A204.1 (cell line): ENCODE measurements at regions not wholly inside any gene's neighbourhood (a gene's known extent, or its start where the extent isn't known, plus 50 kb on each side); places are given as distances from the start of the nearest gene placed in this dataset.

Experiments
- FAIRE-seq: peaks from 2 replicates; lab custom pipeline; 2012; peaks lifted over from hg19 to GRCh38; lab: Jason Lieb, UNC

DNA sequence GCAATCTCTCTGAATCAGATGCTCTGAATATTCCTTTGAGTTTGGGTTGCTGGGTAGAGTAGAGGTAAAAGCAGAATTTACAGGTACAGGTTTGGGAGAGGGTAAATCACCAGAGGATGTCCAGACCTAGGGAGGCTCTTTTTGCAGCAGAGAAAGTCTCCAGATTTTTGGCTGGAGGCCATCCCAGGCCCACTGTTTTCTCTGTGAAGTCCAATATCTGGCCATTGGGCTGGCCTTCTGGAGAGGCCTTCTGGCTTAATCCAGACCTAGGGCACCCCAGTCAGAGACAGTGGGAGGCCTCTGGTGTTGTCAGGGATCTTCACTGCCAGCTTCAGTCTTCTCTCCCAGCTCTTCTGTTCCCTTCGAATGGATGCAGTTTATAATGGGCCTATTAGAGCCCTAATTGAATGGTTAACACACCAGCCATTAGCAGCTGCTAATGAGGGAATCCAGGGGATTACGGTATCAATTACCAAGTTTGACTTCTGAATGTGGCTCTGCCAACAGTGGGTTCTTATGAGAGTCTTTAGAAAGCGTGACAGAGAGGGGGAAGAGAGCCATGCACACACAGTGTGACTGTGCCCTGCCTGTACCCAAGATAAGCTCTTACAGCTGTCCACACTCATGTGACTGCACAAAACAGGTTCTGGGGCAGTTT lies 183.1 kb downstream of the EMP1 start:
- FAIRE-seq = no peak

DNA sequence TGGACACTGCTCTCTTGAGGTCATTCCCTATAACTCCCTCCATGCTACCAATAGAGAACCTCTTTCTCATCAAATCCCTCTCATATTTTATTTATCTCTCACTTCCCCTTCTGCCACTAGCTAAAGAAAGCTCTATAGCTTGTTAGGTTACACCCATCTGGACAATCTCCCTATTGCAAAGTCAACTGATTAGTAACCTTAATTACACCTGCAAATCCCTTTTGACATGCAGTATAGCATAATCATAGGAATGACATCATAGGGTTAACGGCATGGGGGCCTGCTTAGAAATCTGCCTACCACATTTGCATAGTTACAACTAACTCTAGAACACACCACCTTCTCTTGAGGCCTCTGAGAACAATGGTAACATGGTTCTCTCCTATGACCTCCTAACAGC lies 181.2 kb downstream of the EMP1 start:
- no peak for FAIRE-seq

- FAIRE-seq = no peak
These were observed 180.3 kb downstream of the EMP1 start for GRCh38 chr12:13376610-13377373.

DNA sequence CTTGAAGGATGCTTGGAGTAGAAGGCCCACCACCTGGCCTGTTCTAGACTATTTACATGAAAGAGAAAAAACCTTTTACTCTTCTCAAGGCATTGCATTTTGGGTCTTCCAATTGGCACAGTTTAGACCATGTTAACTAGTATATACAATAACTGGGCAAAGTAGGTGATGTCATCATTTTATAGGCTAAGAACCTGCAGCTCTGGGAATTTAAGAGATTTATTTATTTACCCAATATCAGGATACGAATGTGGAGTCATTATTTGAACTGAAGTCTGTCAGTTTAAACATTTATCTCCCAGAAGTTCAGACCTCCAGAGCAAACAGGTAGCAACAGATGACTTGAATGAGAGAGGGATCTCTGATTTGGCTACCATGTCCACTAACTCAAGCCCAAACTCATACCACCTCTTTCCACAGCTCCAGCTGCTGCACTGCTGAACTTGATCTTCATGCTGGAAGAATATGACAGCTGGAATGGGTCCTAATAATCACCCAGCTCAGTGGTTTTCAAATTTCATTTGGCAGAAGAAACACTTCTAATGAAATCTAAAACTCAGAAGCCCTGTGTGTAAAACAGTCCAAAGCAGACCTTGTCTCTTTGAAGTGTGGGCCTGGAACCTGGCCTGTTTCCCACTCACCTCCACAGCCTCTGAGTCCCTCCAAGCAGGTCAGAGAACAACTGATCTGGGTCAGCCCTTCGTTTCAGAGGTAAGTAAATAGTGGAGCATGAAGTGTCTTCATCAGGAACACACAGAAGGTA lies 179.2 kb downstream of the EMP1 start:
- FAIRE-seq = no peak

DNA sequence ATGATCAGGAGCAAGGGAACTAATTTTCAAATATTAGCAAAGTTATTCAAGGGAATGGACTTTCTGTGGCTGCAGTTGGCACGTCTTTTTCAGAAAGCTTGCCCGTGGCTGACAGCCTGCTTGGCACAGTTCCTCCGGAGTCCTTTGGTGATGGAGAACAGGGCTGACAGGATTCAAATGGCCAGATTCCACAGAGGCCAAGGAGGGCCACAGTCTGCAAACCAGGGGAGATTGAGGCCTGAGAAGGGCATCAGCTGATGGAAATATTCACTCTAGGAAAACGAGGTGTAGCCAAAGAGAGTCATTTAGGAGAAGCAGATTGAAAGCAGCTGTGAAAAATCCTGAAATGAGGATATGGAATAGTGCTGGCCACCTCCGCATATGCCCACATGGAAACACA lies 178.3 kb downstream of the EMP1 start:
- no peak for FAIRE-seq

DNA sequence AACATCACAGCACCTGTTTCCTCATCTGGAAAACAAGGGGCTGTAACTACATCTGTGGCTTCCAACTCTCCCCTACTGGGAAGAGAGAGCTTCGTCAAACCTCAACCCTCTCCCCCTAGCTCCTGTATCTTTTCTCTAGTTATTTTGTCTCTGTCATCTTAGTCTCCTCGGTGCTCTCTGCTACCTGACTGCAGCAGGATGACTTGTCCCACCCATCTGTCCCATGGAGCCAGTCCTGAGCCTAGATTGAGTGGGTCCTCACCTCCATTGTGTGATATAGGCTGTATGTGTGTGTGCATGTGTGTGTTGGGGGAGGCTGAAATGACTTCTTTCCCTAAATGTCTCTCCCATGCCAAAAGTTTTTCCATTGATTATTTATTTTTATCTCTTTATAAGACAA lies 177.3 kb downstream of the EMP1 start:
- FAIRE-seq = no peak

- FAIRE-seq = no peak
These were observed 176.6 kb downstream of the EMP1 start for GRCh38 chr12:13373131-13373530.

DNA sequence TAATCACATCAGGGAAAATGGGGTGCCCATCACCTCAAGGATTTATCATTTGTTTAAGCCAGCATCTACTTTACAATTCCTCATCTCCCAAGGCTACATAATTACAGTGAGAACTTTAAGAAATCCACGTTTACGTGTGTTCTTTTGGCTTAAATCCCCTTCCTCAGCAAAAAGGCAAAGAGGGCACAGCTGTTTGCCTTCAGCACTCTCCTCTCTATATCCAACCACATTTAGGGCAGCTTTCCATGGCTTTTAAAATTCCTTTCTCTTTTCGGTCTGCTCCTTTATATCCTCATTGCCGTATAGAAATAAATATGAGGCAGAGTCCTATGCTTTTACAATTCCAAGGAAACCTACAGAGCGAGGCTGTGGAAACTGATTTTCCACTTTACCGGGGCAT lies 175.9 kb downstream of the EMP1 start:
- FAIRE-seq = no peak

- FAIRE-seq = no peak
These were observed 175.3 kb downstream of the EMP1 start for GRCh38 chr12:13371797-13372196.

GRCh38 chr12:13371367-13371766 lies 174.8 kb downstream of the EMP1 start:
- FAIRE-seq = no peak

GRCh38 chr12:13369474-13370056 lies 173.0 kb downstream of the EMP1 start:
- FAIRE-seq = no peak

DNA sequence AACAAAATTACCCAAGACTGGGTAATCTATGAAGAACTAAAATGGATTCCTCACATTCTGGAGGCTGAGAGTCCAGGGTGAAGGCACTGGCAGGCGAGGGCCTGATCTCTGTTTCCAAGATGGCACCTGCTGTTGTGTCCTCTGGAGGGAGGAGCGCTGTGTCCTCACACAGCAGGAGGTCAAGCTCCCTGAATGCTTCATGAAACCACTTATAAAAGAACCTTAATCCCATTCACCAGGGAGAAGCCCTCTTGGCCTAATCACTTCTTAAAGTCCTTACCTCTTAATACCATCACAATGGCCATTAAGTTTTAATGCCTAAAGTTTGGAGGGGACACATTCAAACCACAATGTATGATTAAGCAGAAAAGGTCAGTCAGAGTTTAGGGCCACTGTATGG lies 172.4 kb downstream of the EMP1 start:
- FAIRE-seq = no peak

- FAIRE-seq = no peak
These were observed 171.9 kb downstream of the EMP1 start for GRCh38 chr12:13368431-13368830.

DNA sequence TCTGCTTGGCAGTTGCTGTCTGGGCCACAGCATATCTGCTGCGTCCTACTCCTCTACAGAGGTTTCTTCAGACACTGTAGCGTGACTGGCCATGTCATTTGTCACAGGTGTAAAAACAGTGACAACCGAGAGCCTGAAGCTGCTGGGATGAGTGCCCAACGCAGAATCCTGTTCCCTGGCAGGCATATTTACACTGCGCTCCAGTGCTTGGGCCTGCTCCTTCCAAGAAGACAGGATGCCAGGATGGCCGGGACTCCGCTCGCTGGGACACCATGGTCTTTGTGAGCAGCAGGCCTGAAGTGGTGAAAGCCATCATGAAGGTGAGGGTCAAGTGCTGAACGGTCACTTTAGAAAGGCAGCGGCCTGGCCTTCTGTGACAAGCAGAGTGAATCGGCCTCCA lies 171.4 kb downstream of the EMP1 start:
- FAIRE-seq = no peak

GRCh38 chr12:13365748-13366366 lies 169.3 kb downstream of the EMP1 start:
- FAIRE-seq = no peak

- FAIRE-seq = no peak
These were observed 165.8 kb downstream of the EMP1 start for GRCh38 chr12:13362260-13362841.

DNA sequence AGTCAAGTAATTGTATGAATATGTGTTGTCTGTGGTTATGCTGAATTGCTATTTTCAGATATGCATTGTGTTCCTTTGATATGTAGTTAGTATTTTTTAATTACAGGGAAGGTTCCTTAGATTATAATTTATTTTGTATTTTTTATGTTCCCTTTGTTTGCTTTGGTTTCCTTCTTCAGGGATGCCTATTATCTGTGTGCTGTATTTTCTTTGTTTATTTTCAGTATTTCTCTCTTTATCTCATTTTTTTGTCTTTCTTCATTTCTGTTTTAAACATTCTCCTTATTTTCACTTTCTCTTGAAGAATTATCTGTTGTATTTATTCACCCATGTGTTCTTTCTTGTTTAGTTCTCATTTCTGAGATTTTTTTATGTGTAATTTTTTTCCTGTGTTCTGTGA lies 163.1 kb downstream of the EMP1 start:
- FAIRE-seq = peak; percentile 21

- FAIRE-seq = no peak
These were observed 161.9 kb downstream of the EMP1 start for GRCh38 chr12:13358391-13358905.

GRCh38 chr12:13350946-13351345 lies 154.4 kb downstream of the EMP1 start:
- no peak for FAIRE-seq

GRCh38 chr12:13350381-13350780 lies 153.9 kb downstream of the EMP1 start:
- FAIRE-seq = no peak

- no peak for FAIRE-seq
These were observed 151.9 kb downstream of the EMP1 start for GRCh38 chr12:13348464-13348863.
